Mesenchymal stem cell (in vitro differentiated cells and primary cell): ENCODE measurements at regions not wholly inside any gene's neighbourhood (a gene's known extent, or its start where the extent isn't known, plus 50 kb on each side); places are given as distances from the start of the nearest gene placed in this dataset.
A peak's percentile ranks its signal among the peaks of the same experiment; 100 is the strongest.
"Not testable (repeated sequence)": the region's sequence is repeated elsewhere in the genome, so short reads cannot be mapped to it uniquely, and the experiment has no call there.

Experiments
- DNase-seq: peaks from one replicate; pipeline ENCODE4 v3.0.0-alpha.2; 2013
- H2AFZ ChIP-seq: one replicate; pipeline ENCODE4 v1.6.1; 2013; ENCODE audit warnings: low read depth, mild to moderate bottlenecking, control low read depth, inconsistent platforms, low read length, moderate library complexity
- H2AK5ac ChIP-seq: 2 replicates; pipeline ENCODE4 v1.6.1; 2013; ENCODE audit warnings: low read length, moderate library complexity, mild to moderate bottlenecking, inconsistent platforms; ENCODE audit not compliant: severe bottlenecking
- H2BK120ac ChIP-seq: one replicate; pipeline ENCODE4 v1.6.1; 2013; ENCODE audit warnings: low read depth, mild to moderate bottlenecking, inconsistent platforms, low read length, moderate library complexity
- H2BK12ac ChIP-seq, 2 experiments: one replicate each; pipeline ENCODE4 v1.6.1; 2013; ENCODE audit warnings: inconsistent platforms in 2 of 2, low read length in 2 of 2, mild to moderate bottlenecking in 2 of 2, moderate library complexity in 2 of 2, control low read depth in 1 of 2
- H2BK15ac ChIP-seq: one replicate; pipeline ENCODE4 v1.6.1; 2013; ENCODE audit warnings: mild to moderate bottlenecking, low read depth, inconsistent platforms; ENCODE audit not compliant: poor library complexity, severe bottlenecking
- H2BK5ac ChIP-seq: 2 replicates; pipeline ENCODE4 v1.6.1; 2013; ENCODE audit warnings: low read depth, mild to moderate bottlenecking, low read length, control low read depth, inconsistent platforms; ENCODE audit not compliant: poor library complexity, severe bottlenecking
- H3K14ac ChIP-seq, 2 experiments: one replicate each; pipeline ENCODE4 v1.6.1; 2013; ENCODE audit warnings: inconsistent platforms in 2 of 2, low read length in 2 of 2, control low read depth in 1 of 2, mild to moderate bottlenecking in 1 of 2, moderate library complexity in 1 of 2
- H3K18ac ChIP-seq, 2 experiments: one replicate each; pipeline ENCODE4 v1.6.1; 2013; ENCODE audit warnings: inconsistent platforms in 2 of 2, low read length in 2 of 2, control low read depth in 1 of 2, low read depth in 1 of 2, mild to moderate bottlenecking in 1 of 2
- H3K23ac ChIP-seq, 2 experiments: one replicate each; pipeline ENCODE4 v1.6.1; 2013; ENCODE audit warnings: inconsistent platforms in 2 of 2, low read length in 2 of 2, mild to moderate bottlenecking in 2 of 2, moderate library complexity in 2 of 2, control low read depth in 1 of 2
- H3K27ac ChIP-seq: 2 replicates; pipeline ENCODE4 v1.5.1; 2013; ENCODE audit warnings: mild to moderate bottlenecking, moderate library complexity, low read length, control low read depth, inconsistent platforms; ENCODE audit not compliant: poor library complexity, severe bottlenecking
- H3K27me3 ChIP-seq, 2 experiments: 2 replicates each; pipeline versions ENCODE4 v1.6.1 to v1.7.0; 2013; ENCODE audit warnings: low read length in 2 of 2, mild to moderate bottlenecking in 2 of 2, moderate library complexity in 2 of 2, control low read depth in 1 of 2, inconsistent platforms in 1 of 2; ENCODE audit not compliant: control insufficient read depth in 1 of 2, insufficient read depth in 1 of 2
- H3K36me3 ChIP-seq, 2 experiments: 2 replicates each; pipeline versions ENCODE4 v1.6.1 to v1.7.0; 2013; ENCODE audit warnings: low read length in 2 of 2, control low read depth in 1 of 2, inconsistent platforms in 1 of 2, low read depth in 1 of 2, mild to moderate bottlenecking in 1 of 2; ENCODE audit not compliant: insufficient read depth in 2 of 2, control insufficient read depth in 1 of 2
- H3K4ac ChIP-seq, 2 experiments: one replicate each; pipeline ENCODE4 v1.6.1; 2013; ENCODE audit warnings: inconsistent platforms in 2 of 2, low read length in 2 of 2, mild to moderate bottlenecking in 2 of 2, moderate library complexity in 2 of 2, control low read depth in 1 of 2, low read depth in 1 of 2
- H3K4me1 ChIP-seq: 2 replicates; pipeline ENCODE4 v1.6.1; 2013; ENCODE audit warnings: low read depth, low read length, control low read depth; ENCODE audit not compliant: control insufficient read depth, insufficient read depth
- H3K4me2 ChIP-seq: 2 replicates; pipeline ENCODE4 v1.6.1; 2013; ENCODE audit warnings: low read length, mild to moderate bottlenecking, inconsistent platforms; ENCODE audit not compliant: poor library complexity, severe bottlenecking
- H3K4me3 ChIP-seq, 2 experiments: 2 replicates each; pipeline versions ENCODE4 v1.5.1 to v1.7.0; 2013; ENCODE audit warnings: low read length in 2 of 2, mild to moderate bottlenecking in 2 of 2, control low read depth in 1 of 2, low read depth in 1 of 2; ENCODE audit not compliant: insufficient read depth in 1 of 2
- H3K79me1 ChIP-seq: replicated peaks from 2 replicates; pipeline ENCODE4 v1.6.1; 2013; ENCODE audit warnings: mild to moderate bottlenecking, control low read depth, low read length, inconsistent platforms; ENCODE audit not compliant: poor library complexity, severe bottlenecking
- H3K9ac ChIP-seq: 2 replicates; pipeline ENCODE4 v1.7.0; 2013; ENCODE audit warnings: mild to moderate bottlenecking, low read length, moderate library complexity
- H3K9me3 ChIP-seq: 2 replicates; pipeline ENCODE4 v1.7.0; 2013; ENCODE audit warnings: mild to moderate bottlenecking, low read length; ENCODE audit not compliant: control insufficient read depth
- H4K8ac ChIP-seq: one replicate; pipeline ENCODE4 v1.6.1; 2013; ENCODE audit warnings: inconsistent platforms, mild to moderate bottlenecking, low read length, moderate library complexity
- H4K91ac ChIP-seq: one replicate; pipeline ENCODE4 v1.6.1; 2013; ENCODE audit warnings: mild to moderate bottlenecking, low read length, inconsistent platforms
- WGBS: methylation state at CpG from one replicate; pipeline ENCODE4 v1.1.7; 2013; ENCODE audit warnings: mixed read lengths; 5-methylcytosine and 5-hydroxymethylcytosine counted together

- Histone ChIP-seq H3K4ac (no peak overlapping the region), H3K27me3 (peaks cover 18 to 21% of the 10 kb centered on the region in 2 experiments), H2BK12ac (no peak overlapping the region), H3K4me1 (no peaks in the 10 kb centered on the region), H2BK5ac (no peak overlapping the region), H2BK120ac (no peak overlapping the region), H4K8ac (no peak overlapping the region), H3K36me3 (no peaks in the 10 kb centered on the region), H3K4me3 (no peak overlapping the region), H4K91ac (no peak overlapping the region), H3K18ac (no peak overlapping the region), H3K4me2 (no peak overlapping the region), H2AK5ac (no peak overlapping the region), H3K79me1 (no peaks in the 10 kb centered on the region), H3K23ac (no peak overlapping the region), H3K27ac (no peak overlapping the region), H3K14ac (no peak overlapping the region), H3K9me3 (no peaks in the 10 kb centered on the region), H2AFZ (no peak overlapping the region), H2BK15ac (no peak overlapping the region), H3K9ac (no peak overlapping the region)
- 79% methylated on average over 4 of the region's 4 CpGs for WGBS
- no peak for DNase-seq
Measured at GRCh38 chr1:203995228-203995627, 77.7 kb upstream of the SOX13 start.

GRCh38 chr1:203996126-203996525 lies 76.8 kb upstream of the SOX13 start:
- H3K9me3 ChIP-seq, result peaks cover 4% of the 10 kb centered on the region
- no peak overlapping the region for H2BK12ac ChIP-seq
- 15% methylated on average over 4 of the region's 4 CpGs for WGBS
- H3K36me3 ChIP-seq, result no peaks in the 10 kb centered on the region
- H3K4ac ChIP-seq, result no peak overlapping the region
- peaks cover 18 to 21% of the 10 kb centered on the region in 2 experiments for H3K27me3 ChIP-seq
- no peak overlapping the region for H3K18ac ChIP-seq
- peak; percentile 5 for DNase-seq
- H4K8ac ChIP-seq, result no peak overlapping the region
- H2BK15ac ChIP-seq, result no peak overlapping the region
- no peak overlapping the region for H2AK5ac ChIP-seq
- H4K91ac ChIP-seq, result no peak overlapping the region
- H2BK5ac ChIP-seq, result no peak overlapping the region
- no peak overlapping the region for H3K9ac ChIP-seq
- H3K14ac ChIP-seq, result no peak overlapping the region
- H2BK120ac ChIP-seq, result no peak overlapping the region
- H3K23ac ChIP-seq, result no peak overlapping the region
- H3K4me1 ChIP-seq, result no peaks in the 10 kb centered on the region
- H3K4me3 ChIP-seq, result no peak overlapping the region
- no peak overlapping the region for H2AFZ ChIP-seq
- H3K79me1 ChIP-seq, result no peaks in the 10 kb centered on the region
- no peak overlapping the region for H3K4me2 ChIP-seq
- H3K27ac ChIP-seq, result no peak overlapping the region

GRCh38 chr1:203998571-203998970 lies 74.3 kb upstream of the SOX13 start:
- not testable (repeated sequence) for H3K23ac ChIP-seq, H2BK12ac ChIP-seq, H3K4me2 ChIP-seq, H4K8ac ChIP-seq, DNase-seq, H3K4ac ChIP-seq, H2AFZ ChIP-seq, H4K91ac ChIP-seq, H2BK120ac ChIP-seq, H2AK5ac ChIP-seq, H3K9me3 ChIP-seq, H3K36me3 ChIP-seq, H3K4me3 ChIP-seq, H3K79me1 ChIP-seq, H3K27ac ChIP-seq, H3K18ac ChIP-seq, H3K9ac ChIP-seq, H2BK15ac ChIP-seq, H3K14ac ChIP-seq, H2BK5ac ChIP-seq, H3K4me1 ChIP-seq
- peaks cover 18 to 21% of the 10 kb centered on the region in 2 experiments for H3K27me3 ChIP-seq
- 83% methylated on average over 4 of the region's 5 CpGs for WGBS

DNA sequence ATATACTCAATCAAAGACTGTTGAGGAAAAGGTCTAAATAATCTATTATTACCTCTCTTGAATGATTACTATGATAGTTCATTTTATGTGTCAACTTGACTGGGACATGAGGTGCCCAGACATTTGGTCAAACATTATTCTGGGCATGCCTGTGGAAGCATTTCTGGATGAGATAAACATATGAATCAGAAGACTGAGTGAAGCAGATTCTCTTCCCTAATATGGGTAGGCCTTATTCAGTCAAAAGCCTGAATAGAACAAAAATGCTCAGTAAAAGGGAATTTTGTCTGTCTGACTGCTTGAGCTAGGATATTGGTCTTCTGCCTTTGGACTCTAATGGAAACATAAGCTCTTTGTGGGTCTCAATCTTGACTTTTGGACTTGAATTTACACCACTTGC lies 73.3 kb upstream of the SOX13 start:
- no peak overlapping the region for H3K4me3 ChIP-seq
- no peak overlapping the region for H3K14ac ChIP-seq
- H3K9ac ChIP-seq, result no peak overlapping the region
- no peaks in the 10 kb centered on the region for H3K36me3 ChIP-seq
- H3K27me3 ChIP-seq, result peaks cover 14 to 15% of the 10 kb centered on the region in 2 experiments
- H3K18ac ChIP-seq, result no peak overlapping the region
- no peak overlapping the region for H4K91ac ChIP-seq
- H4K8ac ChIP-seq, result no peak overlapping the region
- no peak overlapping the region for H3K23ac ChIP-seq
- H2AK5ac ChIP-seq, result no peak overlapping the region
- DNase-seq, result peak; percentile 7
- H2BK5ac ChIP-seq, result no peak overlapping the region
- no peak overlapping the region for H2BK15ac ChIP-seq
- no peak overlapping the region for H3K27ac ChIP-seq
- no peak overlapping the region for H3K4ac ChIP-seq
- H3K4me2 ChIP-seq, result no peak overlapping the region
- no peaks in the 10 kb centered on the region for H3K4me1 ChIP-seq
- no peaks in the 10 kb centered on the region for H3K79me1 ChIP-seq
- H2BK12ac ChIP-seq, result no peak overlapping the region
- no peak overlapping the region for H2AFZ ChIP-seq
- peaks cover 4% of the 10 kb centered on the region for H3K9me3 ChIP-seq
- H2BK120ac ChIP-seq, result no peak overlapping the region
